GM10266 (cell line): ENCODE measurements at regions not wholly inside any gene's neighbourhood (a gene's known extent, or its start where the extent isn't known, plus 50 kb on each side); places are given as distances from the start of the nearest gene placed in this dataset.

Experiments
- DNase-seq: peaks from one replicate; pipeline ENCODE4 v3.0.0; 2012; ENCODE audit errors: extremely low spot score
- CTCF ChIP-seq: IDR thresholded peaks from 2 replicates; pipeline ENCODE4 v1.5.1; 2012; ENCODE audit warnings: mild to moderate bottlenecking, low read depth; ENCODE audit not compliant: control insufficient read depth, insufficient read depth; ENCODE audit errors: missing control alignments

DNA sequence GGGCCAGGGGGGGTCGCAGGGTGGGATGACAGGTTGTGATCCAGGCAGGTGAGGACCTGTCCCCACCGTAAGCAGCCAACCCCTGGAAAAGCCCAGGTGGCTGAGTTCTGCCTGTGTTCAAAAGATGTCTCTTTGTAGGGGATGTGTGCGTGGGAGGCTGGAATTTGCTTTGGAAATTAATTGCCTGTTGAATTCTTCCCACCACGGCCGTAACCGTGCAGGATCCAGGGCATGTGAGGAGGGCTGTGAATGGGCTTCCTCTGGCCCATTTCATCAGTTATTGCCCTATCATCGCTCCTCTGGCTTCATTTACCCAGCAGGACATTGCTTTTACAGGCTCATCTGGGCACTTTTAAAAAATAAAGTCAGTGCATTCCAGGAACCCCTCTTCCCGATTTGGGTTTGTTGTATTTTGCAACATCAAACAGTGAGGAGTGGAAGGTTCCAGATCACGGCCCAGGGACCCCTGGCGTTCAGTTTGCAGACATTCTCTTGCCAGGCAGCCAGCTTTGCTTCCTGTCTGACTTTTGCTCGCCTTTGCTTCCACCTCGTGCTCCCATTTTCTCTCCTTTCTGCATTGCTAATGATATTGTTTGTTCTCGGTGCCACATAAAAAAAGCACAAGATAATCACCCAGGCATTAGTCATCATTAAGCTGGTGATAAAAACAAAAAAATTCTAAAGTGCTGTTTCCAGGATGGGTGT lies 1306.6 kb downstream of the BRD1 start:
- DNase-seq = no peak
- no peak for TF ChIP-seq CTCF

- no peak for TF ChIP-seq CTCF
- no peak for DNase-seq
These were observed 1307.5 kb downstream of the BRD1 start for GRCh38 chr22:48520207-48520606.

DNA sequence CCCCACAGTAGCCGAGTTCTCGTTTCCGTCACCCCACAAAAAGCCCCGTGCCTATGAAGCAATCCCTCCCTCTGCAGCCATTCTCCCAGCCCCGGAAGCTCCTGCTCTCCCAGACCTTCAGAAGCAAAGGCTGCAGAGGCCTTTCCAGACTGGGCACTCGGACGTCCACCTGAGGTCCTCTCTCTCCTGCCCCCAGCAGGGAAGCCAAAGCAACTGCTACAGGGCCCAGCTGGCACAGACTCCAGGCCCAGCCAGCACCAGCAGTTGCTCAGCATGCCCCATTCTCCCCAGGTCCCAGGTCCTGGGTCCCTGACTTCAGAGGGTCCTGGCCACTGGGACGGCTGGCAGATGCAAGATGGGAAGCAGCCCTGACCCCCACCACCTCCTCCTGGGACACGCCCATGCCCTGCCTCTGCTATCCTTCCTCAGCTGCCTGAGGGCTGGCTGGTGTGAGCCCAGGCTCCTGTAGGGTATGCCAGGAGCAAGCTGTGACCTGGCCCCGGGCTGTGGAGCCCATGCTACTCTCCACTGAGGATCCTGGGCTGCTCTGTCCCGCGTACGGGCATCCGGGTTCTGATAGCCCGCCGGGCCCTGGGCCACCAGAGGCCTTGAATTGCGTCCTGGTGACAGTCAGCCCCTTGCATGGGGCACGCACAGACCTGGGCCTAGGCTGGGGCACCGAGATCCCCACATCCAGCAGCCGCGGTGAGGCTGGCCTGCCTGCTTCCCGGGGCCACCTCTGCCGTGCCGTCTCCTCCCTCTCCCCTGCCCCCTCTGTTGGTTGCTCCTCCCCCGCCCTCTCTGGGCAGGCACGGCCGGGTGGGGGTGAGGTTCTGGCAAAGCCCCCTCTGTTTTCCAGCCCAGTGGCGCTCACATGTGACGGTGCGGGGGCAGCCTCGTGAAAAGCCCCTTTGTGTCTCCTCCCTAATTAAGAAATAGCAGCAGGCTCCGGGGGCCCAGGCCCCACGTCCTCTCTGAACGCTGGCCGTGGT lies 1310.3 kb downstream of the BRD1 start:
- no peak for DNase-seq
- TF ChIP-seq CTCF = no peak

DNA sequence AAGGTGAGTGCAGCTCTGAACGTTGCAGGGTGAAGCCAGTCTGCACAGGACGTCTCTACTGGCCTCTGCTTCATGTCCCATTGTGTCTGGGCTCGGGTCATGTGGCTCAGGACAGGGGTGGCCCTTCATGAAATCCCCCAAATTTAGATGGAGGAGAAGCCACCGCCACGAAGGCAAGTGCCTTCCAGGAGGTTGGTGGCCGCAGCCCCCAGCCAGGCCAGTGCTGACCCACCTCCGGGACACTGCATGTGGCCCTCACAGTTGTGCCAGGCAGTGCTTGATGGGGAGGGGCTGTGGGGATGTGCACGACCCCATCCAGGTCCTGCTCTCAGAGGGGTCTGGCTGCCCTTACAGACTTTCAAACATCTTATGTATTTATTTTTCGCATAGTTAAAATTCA lies 1311.1 kb downstream of the BRD1 start:
- no peak for DNase-seq
- no peak for TF ChIP-seq CTCF

- no peak for TF ChIP-seq CTCF
- no peak for DNase-seq
These were observed 1312.0 kb downstream of the BRD1 start for GRCh38 chr22:48515571-48516200.

- TF ChIP-seq CTCF = no peak
- DNase-seq = no peak
These were observed 1313.7 kb downstream of the BRD1 start for GRCh38 chr22:48513929-48514328.

- no peak for TF ChIP-seq CTCF
- no peak for DNase-seq
These were observed 1314.2 kb downstream of the BRD1 start for GRCh38 chr22:48513446-48513845.
